GM12878 (cell line): ENCODE measurements at regions not wholly inside any gene's neighbourhood (a gene's known extent, or its start where the extent isn't known, plus 50 kb on each side); places are given as distances from the start of the nearest gene placed in this dataset.
"Not testable (repeated sequence)": the region's sequence is repeated elsewhere in the genome, so short reads cannot be mapped to it uniquely, and the experiment has no call there.

Source experiments
- ATAC-seq: fragments of 200-7000 bp; cut with Tn5 transposase; 3 replicates; pipeline ENCODE4 v1.9.1; 2020; ENCODE audit warnings: mild to moderate bottlenecking, moderate library complexity
- BruUV-seq: library from RNA; stranded (reverse); fragments of 400-500 nt; replicated peaks from 2 replicates; lab custom pipeline; 2021; lab: Mats Ljungman, UMichigan
- CTCF ChIA-PET: fragments of 300-600 bp; sonication (Branson Sonifier 250); formaldehyde crosslinking; extraction: SDS; loops from one replicate; lab custom pipeline; 2021; ENCODE audit warnings: inconsistent platforms; lab: Yijun Ruan, JAX
- POLR2A ChIA-PET: fragments of 350-600 bp; formaldehyde crosslinking; extraction: SDS; loops from one replicate; lab custom pipeline; 2021; ENCODE audit warnings: inconsistent platforms; lab: Charles Lee
- RAD21 ChIA-PET: fragments of 300-600 bp; sonication (Branson Sonifier 250); formaldehyde crosslinking; loops from one replicate; lab custom pipeline; 2023; ENCODE audit warnings: antibody characterized with exemption; ENCODE audit not compliant: unreplicated experiment; lab: Charles Lee
- SMC1A ChIA-PET: fragments of 300-600 bp; sonication (Branson Sonifier 250); formaldehyde crosslinking; loops from one replicate; lab custom pipeline; 2023; ENCODE audit not compliant: unreplicated experiment, uncharacterized antibody; lab: Charles Lee
- DNase-seq: peaks from one replicate; pipeline ENCODE4 v3.0.0-alpha.2; 2011; ENCODE audit warnings: low read depth, low spot score
- FAIRE-seq: peaks from 3 replicates; lab custom pipeline; 2011; peaks lifted over from hg19 to GRCh38; lab: Jason Lieb, UNC
- H2AFZ ChIP-seq: 2 replicates; pipeline ENCODE4 v1.6.0; 2011; ENCODE audit warnings: low read depth, low read length, control low read depth; ENCODE audit not compliant: control insufficient read depth
- H3K27ac ChIP-seq: 2 replicates; pipeline ENCODE4 v1.5.1; 2011; ENCODE audit warnings: control low read depth; ENCODE audit not compliant: control insufficient read depth, insufficient read depth
- H3K27me3 ChIP-seq, 2 experiments: replicated peaks in 1 of 2; 2 replicates each; pipeline versions ENCODE4 v1.6.0 to v1.6.1; 2011; ENCODE audit warnings: low read length in 1 of 2; ENCODE audit not compliant: control insufficient read depth in 2 of 2, insufficient read depth in 2 of 2
- H3K36me3 ChIP-seq, 2 experiments: 2 replicates each; pipeline ENCODE4 v1.5.1; 2011; ENCODE audit warnings: low read length in 1 of 2; ENCODE audit not compliant: control insufficient read depth in 2 of 2, insufficient read depth in 2 of 2
- H3K4me1 ChIP-seq: 2 replicates; pipeline ENCODE4 v1.6.1; 2011; ENCODE audit warnings: mild to moderate bottlenecking, low read length, moderate library complexity, mixed read lengths; ENCODE audit not compliant: control insufficient read depth, insufficient read depth
- H3K4me2 ChIP-seq: 2 replicates; pipeline ENCODE4 v1.6.0; 2011; ENCODE audit warnings: control low read depth; ENCODE audit not compliant: control insufficient read depth, insufficient read depth
- H3K4me3 ChIP-seq: fragments of 200-600 bp; sonication (generic); 2 replicates; pipeline ENCODE4 v1.5.1; 2016
- H3K79me2 ChIP-seq: 2 replicates; pipeline ENCODE4 v1.6.0; 2011; ENCODE audit warnings: low read length; ENCODE audit not compliant: control insufficient read depth, insufficient read depth
- H3K9ac ChIP-seq: 2 replicates; pipeline ENCODE4 v1.8.0; 2011; ENCODE audit warnings: low read length, control low read depth, mixed read lengths; ENCODE audit not compliant: control insufficient read depth, insufficient read depth
- H3K9me3 ChIP-seq: replicated peaks from 3 replicates; pipeline ENCODE4 v1.5.1; 2011; ENCODE audit warnings: mild to moderate bottlenecking, low read length; ENCODE audit not compliant: control insufficient read depth, insufficient read depth
- H4K20me1 ChIP-seq: 2 replicates; pipeline ENCODE4 v1.6.0; 2011; ENCODE audit not compliant: control insufficient read depth, insufficient read depth
- BCL11A ChIP-seq: IDR thresholded peaks from 2 replicates; pipeline ENCODE4 v1.6.1; 2011; ENCODE audit warnings: low read depth, low read length
- CBFB ChIP-seq: IDR thresholded peaks from 2 replicates; pipeline ENCODE4 v1.6.1; 2016; ENCODE audit warnings: antibody characterized with exemption, low read depth
- CBX5 ChIP-seq: sonication (generic); IDR thresholded peaks from 2 replicates; pipeline ENCODE4 v1.6.1; 2016; ENCODE audit warnings: low read depth, moderate library complexity, mild to moderate bottlenecking, inconsistent platforms
- CHD1 ChIP-seq: IDR thresholded peaks from 2 replicates; pipeline ENCODE4 v1.6.1; 2012; ENCODE audit warnings: low read depth, low read length, improper control_type of control experiment
- EP300 ChIP-seq, 2 experiments: fragments of 150-350 bp in 1 of 2; IDR thresholded peaks; 2 replicates each; pipeline ENCODE4 v1.6.1; 2011 to 2012; ENCODE audit warnings: low read depth in 2 of 2, low read length in 2 of 2, borderline replicate concordance in 1 of 2, improper control_type of control experiment in 1 of 2, inconsistent platforms in 1 of 2; ENCODE audit not compliant: control insufficient read depth in 1 of 2
- HCFC1 ChIP-seq: fragments of 150-350 bp; IDR thresholded peaks from 2 replicates; pipeline ENCODE4 v1.6.1; 2014; ENCODE audit warnings: low read length
- HDAC2 ChIP-seq: fragments of 200-600 bp; sonication (generic); IDR thresholded peaks from 2 replicates; pipeline ENCODE4 v1.6.1; 2017
- JUNB ChIP-seq: IDR thresholded peaks from 2 replicates; pipeline ENCODE4 v1.6.1; 2016; ENCODE audit warnings: antibody characterized with exemption, mild to moderate bottlenecking
- LARP7 ChIP-seq: fragments of 450-650 bp; IDR thresholded peaks from 2 replicates; pipeline ENCODE4 v1.6.1; 2017; ENCODE audit warnings: mild to moderate bottlenecking
- MEF2A ChIP-seq: IDR thresholded peaks from 2 replicates; pipeline ENCODE4 v1.6.1; 2011; ENCODE audit warnings: low read depth, mild to moderate bottlenecking, low read length, moderate library complexity; ENCODE audit not compliant: insufficient read depth
- NFXL1 ChIP-seq: fragments of 450-650 bp; IDR thresholded peaks from 2 replicates; pipeline ENCODE4 v1.6.1; 2017; ENCODE audit warnings: antibody characterized with exemption, mild to moderate bottlenecking, borderline replicate concordance
- SREBF2 ChIP-seq: IDR thresholded peaks from 2 replicates; pipeline ENCODE4 v1.6.1; 2012; ENCODE audit warnings: mild to moderate bottlenecking, low read length
- TAF1 ChIP-seq: IDR thresholded peaks from 2 replicates; pipeline ENCODE4 v1.6.1; 2011; ENCODE audit warnings: mild to moderate bottlenecking, low read depth, low read length, borderline replicate concordance
- TARDBP ChIP-seq: IDR thresholded peaks from 2 replicates; pipeline ENCODE4 v1.6.1; 2016; ENCODE audit warnings: borderline replicate concordance
- TCF12 ChIP-seq: IDR thresholded peaks from 2 replicates; pipeline ENCODE4 v1.6.1; 2011; ENCODE audit warnings: low read depth, mild to moderate bottlenecking, low read length
- ZBTB40 ChIP-seq: fragments of 450-650 bp; IDR thresholded peaks from 2 replicates; pipeline ENCODE4 v1.6.1; 2016; ENCODE audit warnings: mild to moderate bottlenecking, moderate library complexity, borderline replicate concordance
- WGBS: methylation state at CpG from one replicate; pipeline ENCODE4 v1.1.6; 2016; ENCODE audit warnings: low lambda C conversion rate; ENCODE audit not compliant: insufficient replicate concordance, insufficient coverage; ENCODE audit errors: missing lambda C conversion rate; 5-methylcytosine and 5-hydroxymethylcytosine counted together
- in situ Hi-C: fragments of 300-500 bp; cut with MboI; formaldehyde crosslinking; loops from 9 replicates; pipeline ENCODE4 v1.14.3; 2018; ENCODE audit warnings: mixed read lengths
- intact Hi-C: fragments of 100-400 bp; cut with micrococcal nuclease; formaldehyde crosslinking; loops from one replicate; pipeline ENCODE4 v1.14.2; 2022; ENCODE audit not compliant: unreplicated experiment

DNA sequence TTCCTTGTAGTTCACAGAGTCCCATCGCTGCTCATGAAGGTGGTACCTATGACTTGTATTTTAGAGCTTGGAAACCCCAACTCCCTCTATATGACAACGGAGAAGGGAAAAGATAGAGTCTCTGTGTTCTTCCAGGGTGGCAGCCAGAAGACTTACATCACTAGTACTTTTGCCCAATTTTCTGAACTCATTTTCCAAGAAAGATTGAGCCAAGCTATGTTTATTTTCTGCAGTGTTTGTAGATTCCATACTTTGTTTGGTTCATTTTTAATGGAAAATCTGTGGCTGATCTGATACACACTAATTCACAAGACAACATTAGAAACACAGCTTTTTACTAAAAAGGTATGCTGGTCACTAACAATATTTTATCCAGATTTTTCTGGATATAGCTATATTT lies 60.2 kb upstream of the ATP5MC3 start:
- ChIA-PET SMC1A (interaction anchor here (0.6 to 1.8 kb wide), 3 partner anchors 10 to 377 kb away, joined by 3 to 7 read pairs (median 3); no protein-coding TSS in a partner anchor), POLR2A (no interaction called here), CTCF (interaction anchor here (0.8 to 3.2 kb wide), 3 partner anchors 10 to 42 kb away, joined by 3 to 18 read pairs (median 4); no protein-coding TSS in a partner anchor), RAD21 (no interaction called here)
- in situ Hi-C loops = no loop called here
- H3K27ac ChIP-seq = no peak overlapping the region
- H3K4me2 ChIP-seq = no peak overlapping the region
- H3K4me3 ChIP-seq = no peak overlapping the region
- DNase-seq (no peak), FAIRE-seq (no peak), ATAC-seq (no peak)
- 0% methylated on average over 2 of the region's 2 CpGs for WGBS
- no peak overlapping the region for H3K9ac ChIP-seq
- no peak overlapping the region for H2AFZ ChIP-seq
- H3K79me2 ChIP-seq = no peaks in the 10 kb centered on the region
- H3K27me3 ChIP-seq = no peaks in the 10 kb centered on the region
- no peaks in the 10 kb centered on the region for H4K20me1 ChIP-seq
- no TSS peak for BruUV-seq
- H3K4me1 ChIP-seq = no peaks in the 10 kb centered on the region
- no peaks in the 10 kb centered on the region; the same call in 2 of the 3 replicates for H3K9me3 ChIP-seq
- TF ChIP-seq HCFC1 (no peak), EP300 (IDR thresholded peaks at IDR 0.05; ENCODE audit: borderline replicate concordance in 1 of 2, control insufficient read depth in 1 of 2, low read depth in 2 of 2, low read length in 2 of 2) (no peak), BCL11A (no peak), SREBF2 (no peak), LARP7 (no peak), NFXL1 (no peak), JUNB (no peak), ZBTB40 (no peak), CHD1 (no peak), HDAC2 (no peak), CBX5 (no peak), MEF2A (no peak), TAF1 (no peak), TARDBP (no peak), CBFB (no peak), TCF12 (no peak)
- TF ChIP-seq, all 136 proteins: peak for 0
- intact Hi-C loops = no loop called here
- no peaks in the 10 kb centered on the region for H3K36me3 ChIP-seq

GRCh38 chr2:175240033-175240432 lies 58.5 kb upstream of the ATP5MC3 start:
- H4K20me1 ChIP-seq, ATAC-seq, DNase-seq, FAIRE-seq, CTCF ChIA-PET, H3K27ac ChIP-seq, H3K79me2 ChIP-seq, in situ Hi-C loops, H3K36me3 ChIP-seq, POLR2A ChIA-PET, RAD21 ChIA-PET, SMC1A ChIA-PET, H3K4me3 ChIP-seq, H3K9me3 ChIP-seq, H3K4me2 ChIP-seq, H3K27me3 ChIP-seq, H3K9ac ChIP-seq, intact Hi-C loops, H3K4me1 ChIP-seq, BruUV-seq, H2AFZ ChIP-seq: not testable (repeated sequence)
- 41% methylated on average over 2 of the region's 2 CpGs for WGBS
